ENCODE measurements at regions not wholly inside any gene's neighbourhood (a gene's known extent, or its start where the extent isn't known, plus 50 kb on each side); places are given as distances from the start of the nearest gene placed in this dataset.

DNA sequence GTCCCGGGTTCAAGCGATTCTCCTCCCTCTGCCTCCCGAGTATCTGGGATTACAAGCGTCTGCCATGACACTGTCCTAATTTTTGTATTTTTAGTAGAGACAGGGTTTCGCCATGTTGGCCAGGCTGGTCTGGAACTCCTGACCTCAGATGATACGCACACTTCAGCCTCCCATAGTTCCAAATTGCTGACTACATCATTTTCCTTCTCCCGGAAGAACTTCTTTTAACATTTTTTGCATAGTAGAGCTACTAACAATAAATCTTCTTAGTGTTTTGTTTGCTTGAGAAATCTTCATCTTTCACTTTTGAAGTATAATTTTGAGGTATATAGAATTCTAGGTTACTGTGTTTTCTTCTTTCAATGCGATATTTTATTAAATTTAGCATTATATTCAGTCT is 1415.1 kb upstream of the RAG2 start:
- Histone ChIP-seq H3K36me3 (ENCODE audit: insufficient read depth, low read length) (no peaks in the 10 kb centered on the region), H3K27ac (ENCODE audit: low read depth, low read length) (no peak overlapping the region), H3K4me3 (ENCODE audit: low read length) (no peak overlapping the region), H3K9ac (ENCODE audit: low read depth, low read length) (no peak overlapping the region), H3K27me3 (ENCODE audit: insufficient read depth, low read length) (no peaks in the 10 kb centered on the region), H3K9me3 (ENCODE audit: insufficient read depth, low read depth, low read length) (no peaks in the 10 kb centered on the region), H3K4me1 (ENCODE audit: insufficient read depth, low read length) (no peaks in the 10 kb centered on the region)
- WGBS, result 96% methylated on average over 7 of the region's 8 CpGs

DNA sequence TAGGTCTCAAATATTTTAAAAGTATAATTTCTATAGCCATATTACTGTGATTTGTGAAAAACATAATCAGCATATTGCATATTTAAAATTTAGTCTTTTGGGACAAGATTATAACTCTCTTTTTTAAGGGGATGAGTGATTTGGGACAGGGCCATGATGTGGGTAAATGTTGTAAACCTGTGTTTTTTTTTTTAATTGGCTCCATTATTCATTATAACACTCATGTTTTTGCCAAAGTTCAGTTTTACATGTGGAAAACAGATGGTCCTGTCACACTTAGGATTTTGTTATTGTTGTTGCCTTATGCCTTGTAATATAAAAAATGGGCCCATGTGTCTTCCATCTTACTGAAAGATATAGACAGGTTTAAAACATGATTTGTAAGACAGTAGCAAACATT is 1413.5 kb upstream of the RAG2 start:
- no peaks in the 10 kb centered on the region for H3K9me3 ChIP-seq (ENCODE audit: insufficient read depth, low read depth, low read length)
- H3K4me1 ChIP-seq (ENCODE audit: insufficient read depth, low read length), result no peaks in the 10 kb centered on the region
- H3K27ac ChIP-seq (ENCODE audit: low read depth, low read length), result no peak overlapping the region

DNA sequence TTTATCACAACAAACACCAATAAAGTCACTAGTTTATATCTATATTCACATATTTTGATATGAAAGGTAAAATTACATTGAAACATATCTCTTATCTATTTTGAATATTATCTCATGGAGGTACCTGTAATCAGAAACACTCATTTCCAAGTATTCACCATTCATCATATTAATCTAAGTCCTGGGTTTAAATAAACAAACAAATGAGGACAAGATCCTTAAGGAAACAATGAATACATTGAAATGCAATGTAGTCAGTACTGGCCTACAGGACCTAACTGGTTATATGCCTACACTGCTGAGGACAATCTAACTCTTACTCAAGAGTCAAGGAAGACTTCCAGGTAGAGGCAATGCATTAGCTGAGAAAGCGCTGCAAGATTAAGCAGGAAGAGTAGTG is 1411.9 kb upstream of the RAG2 start:
- H3K4me1 ChIP-seq (ENCODE audit: insufficient read depth, low read length), result no peaks in the 10 kb centered on the region
- H3K4me3 ChIP-seq (ENCODE audit: low read length), result no peak overlapping the region
- H3K9ac ChIP-seq (ENCODE audit: low read depth, low read length), result no peak overlapping the region
- 86% methylated on average over 1 of the region's 1 CpG for WGBS
- no peaks in the 10 kb centered on the region for H3K9me3 ChIP-seq (ENCODE audit: insufficient read depth, low read depth, low read length)
- no peak overlapping the region for H3K27ac ChIP-seq (ENCODE audit: low read depth, low read length)
- no peaks in the 10 kb centered on the region for H3K36me3 ChIP-seq (ENCODE audit: insufficient read depth, low read length)
- H3K27me3 ChIP-seq (ENCODE audit: insufficient read depth, low read length), result no peaks in the 10 kb centered on the region

More for the DNA sequence above, 1413.5 kb upstream of the RAG2 start:
- H3K27me3 ChIP-seq (ENCODE audit: insufficient read depth, low read length), result no peaks in the 10 kb centered on the region
- H3K9ac ChIP-seq (ENCODE audit: low read depth, low read length), result no peak overlapping the region
- no peaks in the 10 kb centered on the region for H3K36me3 ChIP-seq (ENCODE audit: insufficient read depth, low read length)
- no peak overlapping the region for H3K4me3 ChIP-seq (ENCODE audit: low read length)

DNA sequence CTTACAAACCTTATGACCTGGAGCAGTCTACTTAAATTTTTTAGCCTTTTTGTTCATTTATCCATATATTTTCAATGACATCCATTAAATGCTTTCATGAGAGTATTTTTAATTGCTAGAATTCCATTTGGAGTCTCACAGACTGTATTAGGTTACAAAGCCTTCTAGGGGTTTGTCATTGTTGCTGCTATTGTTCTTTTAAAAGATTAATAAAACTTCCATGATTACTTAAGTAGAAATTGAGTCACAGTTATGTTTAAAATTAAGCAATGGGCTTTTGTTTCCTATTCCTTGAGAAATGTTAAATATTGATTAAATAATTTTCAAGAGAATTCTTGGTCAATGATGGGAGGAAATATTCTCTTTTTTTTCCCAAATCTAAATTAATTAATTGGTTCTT is 1408.4 kb upstream of the RAG2 start:
- Histone ChIP-seq H3K9ac (ENCODE audit: low read depth, low read length) (no peak overlapping the region), H3K27me3 (ENCODE audit: insufficient read depth, low read length) (no peaks in the 10 kb centered on the region), H3K4me3 (ENCODE audit: low read length) (no peak overlapping the region), H3K4me1 (ENCODE audit: insufficient read depth, low read length) (no peaks in the 10 kb centered on the region), H3K36me3 (ENCODE audit: insufficient read depth, low read length) (no peaks in the 10 kb centered on the region), H3K9me3 (ENCODE audit: insufficient read depth, low read depth, low read length) (no peaks in the 10 kb centered on the region), H3K27ac (ENCODE audit: low read depth, low read length) (no peak overlapping the region)

DNA sequence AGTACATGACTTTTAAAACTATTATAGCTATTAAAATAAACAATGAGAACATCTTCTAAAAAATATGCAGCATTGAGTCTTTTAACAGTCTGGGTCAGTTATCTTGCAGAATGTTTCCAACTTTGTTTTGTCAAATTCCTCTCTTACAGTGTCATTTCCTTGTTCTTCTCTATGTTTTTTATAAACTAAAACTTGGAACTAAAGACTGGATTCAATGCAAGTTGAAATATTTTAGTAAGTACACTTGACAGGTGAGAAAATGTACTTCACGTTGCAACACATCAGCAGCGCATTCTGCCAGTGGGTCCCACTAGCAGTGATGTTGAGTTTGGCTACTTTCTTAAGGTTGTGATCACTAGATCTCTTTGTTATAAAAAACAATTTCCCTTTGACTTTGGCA is 1407.6 kb upstream of the RAG2 start:
- Histone ChIP-seq H3K4me3 (ENCODE audit: low read length) (no peak overlapping the region), H3K9me3 (ENCODE audit: insufficient read depth, low read depth, low read length) (no peaks in the 10 kb centered on the region), H3K27me3 (ENCODE audit: insufficient read depth, low read length) (no peaks in the 10 kb centered on the region), H3K4me1 (ENCODE audit: insufficient read depth, low read length) (no peaks in the 10 kb centered on the region), H3K36me3 (ENCODE audit: insufficient read depth, low read length) (no peaks in the 10 kb centered on the region), H3K9ac (ENCODE audit: low read depth, low read length) (no peak overlapping the region), H3K27ac (ENCODE audit: low read depth, low read length) (no peak overlapping the region)
- WGBS, result 98% methylated on average over 2 of the region's 2 CpGs

DNA sequence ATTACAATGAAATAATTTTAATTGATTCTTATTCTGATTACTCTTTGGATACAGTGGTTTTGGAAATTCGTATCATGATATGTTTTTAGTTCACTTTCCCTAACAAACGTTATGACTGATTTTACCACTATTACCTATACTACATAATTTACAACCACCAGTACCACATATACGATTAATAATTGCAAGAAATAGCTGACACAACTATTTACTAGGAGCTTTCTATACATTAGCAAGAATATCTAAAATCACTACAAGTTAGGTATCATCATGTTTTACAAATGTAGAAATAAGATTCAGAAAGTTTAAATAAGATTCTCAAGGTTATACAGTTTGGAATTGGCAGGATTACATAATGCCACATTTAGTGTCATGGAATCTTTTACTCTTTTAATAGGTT is 1401.1 kb upstream of the RAG2 start:
- H3K4me1 ChIP-seq (ENCODE audit: insufficient read depth, low read length), result no peaks in the 10 kb centered on the region
- H3K27ac ChIP-seq (ENCODE audit: low read depth, low read length), result no peak overlapping the region
- 91% methylated on average over 3 of the region's 3 CpGs for WGBS
- H3K27me3 ChIP-seq (ENCODE audit: insufficient read depth, low read length), result no peaks in the 10 kb centered on the region
- H3K9ac ChIP-seq (ENCODE audit: low read depth, low read length), result no peak overlapping the region
- no peaks in the 10 kb centered on the region for H3K9me3 ChIP-seq (ENCODE audit: insufficient read depth, low read depth, low read length)
- H3K4me3 ChIP-seq (ENCODE audit: low read length), result no peak overlapping the region
- no peaks in the 10 kb centered on the region for H3K36me3 ChIP-seq (ENCODE audit: insufficient read depth, low read length)

DNA sequence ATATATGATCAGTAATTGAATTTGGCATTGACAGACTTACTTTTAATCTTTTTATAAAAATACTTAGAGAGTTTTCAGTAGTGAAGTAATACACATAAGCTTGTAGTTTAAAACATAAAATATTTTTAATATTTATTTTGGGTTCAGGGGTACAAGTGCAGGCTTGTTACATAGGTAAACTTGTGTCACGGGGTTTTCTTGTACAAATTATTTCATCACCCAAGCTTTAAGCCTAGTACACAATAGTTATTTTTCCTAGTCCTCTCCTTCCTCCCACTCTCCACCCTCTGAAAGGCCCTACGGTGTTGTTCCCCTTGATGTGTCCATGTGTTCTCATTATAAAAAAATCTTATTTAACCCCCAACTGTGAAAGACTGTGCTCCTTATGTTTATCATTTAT is 1397.8 kb upstream of the RAG2 start:
- no peak overlapping the region for H3K9ac ChIP-seq (ENCODE audit: low read depth, low read length)
- no peak overlapping the region for H3K4me3 ChIP-seq (ENCODE audit: low read length)
- 100% methylated on average over 2 of the region's 2 CpGs for WGBS
- no peaks in the 10 kb centered on the region for H3K4me1 ChIP-seq (ENCODE audit: insufficient read depth, low read length)
- H3K36me3 ChIP-seq (ENCODE audit: insufficient read depth, low read length), result no peaks in the 10 kb centered on the region
- no peaks in the 10 kb centered on the region for H3K27me3 ChIP-seq (ENCODE audit: insufficient read depth, low read length)
- H3K9me3 ChIP-seq (ENCODE audit: insufficient read depth, low read depth, low read length), result peaks cover 6% of the 10 kb centered on the region
- no peak overlapping the region for H3K27ac ChIP-seq (ENCODE audit: low read depth, low read length)

DNA sequence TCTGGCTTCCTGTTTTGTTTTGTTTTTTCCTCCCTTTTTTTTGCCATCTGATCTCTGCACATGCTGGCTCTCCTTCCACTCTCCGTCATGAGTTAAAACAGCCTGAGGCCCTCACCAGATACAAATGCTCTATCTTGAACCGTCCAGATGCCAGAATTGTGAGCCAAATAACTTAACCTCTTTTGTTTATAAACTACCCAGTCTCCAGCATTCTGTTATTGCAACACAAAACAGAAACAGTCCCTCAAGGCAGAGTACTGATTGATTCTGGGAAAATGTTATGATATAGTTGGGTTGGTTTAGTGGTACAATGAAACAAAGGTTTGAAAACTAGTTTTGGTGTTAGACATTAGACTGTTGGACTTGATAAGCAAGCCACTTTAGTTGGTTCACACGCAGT is 1390.0 kb upstream of the RAG2 start:
- Histone ChIP-seq H3K4me1 (ENCODE audit: insufficient read depth, low read length) (no peaks in the 10 kb centered on the region), H3K4me3 (ENCODE audit: low read length) (no peak overlapping the region), H3K27me3 (ENCODE audit: insufficient read depth, low read length) (no peaks in the 10 kb centered on the region), H3K27ac (ENCODE audit: low read depth, low read length) (no peak overlapping the region), H3K9ac (ENCODE audit: low read depth, low read length) (no peak overlapping the region), H3K36me3 (ENCODE audit: insufficient read depth, low read length) (no peaks in the 10 kb centered on the region), H3K9me3 (ENCODE audit: insufficient read depth, low read depth, low read length) (peaks cover 6% of the 10 kb centered on the region)
- WGBS, result 85% methylated on average over 3 of the region's 3 CpGs

DNA sequence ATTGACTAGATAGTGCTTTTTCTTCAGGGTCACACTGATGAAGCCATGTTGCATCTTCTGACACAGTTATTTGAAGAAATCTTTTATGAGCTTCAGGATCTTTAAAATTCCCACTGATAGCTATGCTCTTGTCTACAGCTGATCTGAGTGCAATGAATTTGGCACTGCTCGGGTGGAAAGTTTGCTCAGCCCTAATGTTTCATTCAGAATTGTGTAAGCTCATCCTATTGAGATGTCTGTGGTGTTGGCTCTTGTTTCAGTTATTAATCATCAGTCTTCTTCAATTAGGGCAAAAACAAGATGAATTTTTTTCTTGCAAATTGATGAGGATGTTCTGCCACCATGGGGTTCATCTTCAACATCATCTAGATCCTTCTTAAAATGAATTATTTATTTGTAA is 1387.0 kb upstream of the RAG2 start:
- Histone ChIP-seq H3K9me3 (ENCODE audit: insufficient read depth, low read depth, low read length) (no peaks in the 10 kb centered on the region), H3K9ac (ENCODE audit: low read depth, low read length) (no peak overlapping the region), H3K4me1 (ENCODE audit: insufficient read depth, low read length) (no peaks in the 10 kb centered on the region), H3K27ac (ENCODE audit: low read depth, low read length) (no peak overlapping the region), H3K27me3 (ENCODE audit: insufficient read depth, low read length) (no peaks in the 10 kb centered on the region), H3K36me3 (ENCODE audit: insufficient read depth, low read length) (no peaks in the 10 kb centered on the region), H3K4me3 (ENCODE audit: low read length) (no peak overlapping the region)
- WGBS, result 90% methylated on average over 1 of the region's 1 CpG

DNA sequence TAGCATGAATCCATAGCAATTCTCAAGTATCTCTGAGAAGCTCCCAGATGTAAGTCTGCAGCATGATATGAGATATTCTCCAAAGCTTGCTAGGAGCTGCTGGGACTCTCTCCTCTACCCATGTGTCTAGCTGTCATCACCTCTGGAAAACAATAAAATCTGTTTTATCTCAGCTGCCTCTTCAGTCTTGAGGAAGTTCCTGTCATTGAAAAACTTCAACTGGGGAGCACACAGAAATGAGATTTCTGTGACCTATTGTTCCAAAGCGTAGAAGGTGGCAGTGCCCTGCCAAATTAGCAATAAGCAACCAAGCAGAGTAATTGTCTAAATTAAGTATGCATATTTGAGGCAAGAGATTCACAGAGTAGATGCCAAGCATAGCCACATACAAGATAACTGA is 1380.6 kb upstream of the RAG2 start:
- H3K36me3 ChIP-seq (ENCODE audit: insufficient read depth, low read length), result no peaks in the 10 kb centered on the region
- no peaks in the 10 kb centered on the region for H3K9me3 ChIP-seq (ENCODE audit: insufficient read depth, low read depth, low read length)
- H3K4me1 ChIP-seq (ENCODE audit: insufficient read depth, low read length), result 0 out of 2 replicates have a peak, but pooled peaks cover 3% of the 10 kb centered on the region
- H3K27me3 ChIP-seq (ENCODE audit: insufficient read depth, low read length), result no peaks in the 10 kb centered on the region
- no peak overlapping the region for H3K9ac ChIP-seq (ENCODE audit: low read depth, low read length)
- H3K4me3 ChIP-seq (ENCODE audit: low read length), result no peak overlapping the region
- WGBS, result 90% methylated on average over 1 of the region's 1 CpG
- no peak overlapping the region for H3K27ac ChIP-seq (ENCODE audit: low read depth, low read length)

DNA sequence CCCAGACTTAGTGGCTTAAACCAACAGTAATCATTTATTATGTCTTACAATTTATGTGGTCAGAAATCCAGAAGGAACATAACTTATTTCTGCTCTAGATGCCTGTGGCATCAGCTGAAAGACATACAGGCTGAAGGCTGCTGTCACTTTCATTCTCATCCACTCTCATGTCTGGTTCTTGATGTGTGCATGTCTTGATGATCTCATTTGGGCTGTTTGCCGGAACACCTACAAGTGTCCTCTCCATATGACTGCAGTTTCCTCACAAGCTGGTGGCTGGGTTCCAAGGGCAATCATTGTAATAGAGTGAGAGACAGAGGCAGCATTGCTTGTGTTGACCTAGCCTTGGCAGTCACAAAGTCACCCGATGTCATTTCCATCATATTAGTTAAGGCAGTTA is 1375.9 kb upstream of the RAG2 start:
- H3K36me3 ChIP-seq (ENCODE audit: insufficient read depth, low read length), result no peaks in the 10 kb centered on the region
- no peak overlapping the region for H3K9ac ChIP-seq (ENCODE audit: low read depth, low read length)
- no peak overlapping the region for H3K4me3 ChIP-seq (ENCODE audit: low read length)
- no peaks in the 10 kb centered on the region for H3K27me3 ChIP-seq (ENCODE audit: insufficient read depth, low read length)
- 97% methylated on average over 2 of the region's 2 CpGs for WGBS
- no peaks in the 10 kb centered on the region for H3K9me3 ChIP-seq (ENCODE audit: insufficient read depth, low read depth, low read length)
- peaks cover 9% of the 10 kb centered on the region for H3K4me1 ChIP-seq (ENCODE audit: insufficient read depth, low read length)
- H3K27ac ChIP-seq (ENCODE audit: low read depth, low read length), result no peak overlapping the region

DNA sequence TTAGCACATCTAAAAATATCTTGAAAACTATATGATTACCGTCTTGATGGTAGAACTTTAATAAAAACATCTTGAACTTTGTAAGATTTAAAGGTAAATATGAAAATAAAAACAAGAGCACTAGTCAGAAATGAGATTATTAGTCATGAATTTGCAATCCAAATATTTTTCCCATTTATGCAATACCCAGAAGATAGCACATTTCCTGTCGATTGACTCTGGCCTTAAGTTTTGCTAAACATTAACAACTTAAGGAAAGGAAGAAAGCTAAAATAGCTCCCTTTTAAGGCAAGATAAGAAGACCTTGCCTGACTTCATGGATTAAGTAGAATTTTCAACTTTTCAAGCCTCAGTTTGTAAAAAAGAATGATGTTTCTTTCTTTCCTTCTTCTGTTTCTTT is 1374.7 kb upstream of the RAG2 start:
- H3K4me1 ChIP-seq (ENCODE audit: insufficient read depth, low read length), result peaks cover 9% of the 10 kb centered on the region
- no peak overlapping the region for H3K27ac ChIP-seq (ENCODE audit: low read depth, low read length)
- no peak overlapping the region for H3K4me3 ChIP-seq (ENCODE audit: low read length)
- H3K9me3 ChIP-seq (ENCODE audit: insufficient read depth, low read depth, low read length), result no peaks in the 10 kb centered on the region
- H3K27me3 ChIP-seq (ENCODE audit: insufficient read depth, low read length), result no peaks in the 10 kb centered on the region
- H3K36me3 ChIP-seq (ENCODE audit: insufficient read depth, low read length), result no peaks in the 10 kb centered on the region
- 89% methylated on average over 1 of the region's 2 CpGs for WGBS
- H3K9ac ChIP-seq (ENCODE audit: low read depth, low read length), result no peak overlapping the region
